Dedifferentiated amniotic fluid mesenchymal stem cell (primary cell): ENCODE measurements at regions not wholly inside any gene's neighbourhood (a gene's known extent, or its start where the extent isn't known, plus 50 kb on each side); places are given as distances from the start of the nearest gene placed in this dataset.
"Not testable (repeated sequence)": the region's sequence is repeated elsewhere in the genome, so short reads cannot be mapped to it uniquely, and the experiment has no call there.

ENCODE experiments used
- DNase-seq: peaks from one replicate; pipeline ENCODE4 v3.0.0-alpha.2; 2016; ENCODE audit errors: extremely low spot score

DNA sequence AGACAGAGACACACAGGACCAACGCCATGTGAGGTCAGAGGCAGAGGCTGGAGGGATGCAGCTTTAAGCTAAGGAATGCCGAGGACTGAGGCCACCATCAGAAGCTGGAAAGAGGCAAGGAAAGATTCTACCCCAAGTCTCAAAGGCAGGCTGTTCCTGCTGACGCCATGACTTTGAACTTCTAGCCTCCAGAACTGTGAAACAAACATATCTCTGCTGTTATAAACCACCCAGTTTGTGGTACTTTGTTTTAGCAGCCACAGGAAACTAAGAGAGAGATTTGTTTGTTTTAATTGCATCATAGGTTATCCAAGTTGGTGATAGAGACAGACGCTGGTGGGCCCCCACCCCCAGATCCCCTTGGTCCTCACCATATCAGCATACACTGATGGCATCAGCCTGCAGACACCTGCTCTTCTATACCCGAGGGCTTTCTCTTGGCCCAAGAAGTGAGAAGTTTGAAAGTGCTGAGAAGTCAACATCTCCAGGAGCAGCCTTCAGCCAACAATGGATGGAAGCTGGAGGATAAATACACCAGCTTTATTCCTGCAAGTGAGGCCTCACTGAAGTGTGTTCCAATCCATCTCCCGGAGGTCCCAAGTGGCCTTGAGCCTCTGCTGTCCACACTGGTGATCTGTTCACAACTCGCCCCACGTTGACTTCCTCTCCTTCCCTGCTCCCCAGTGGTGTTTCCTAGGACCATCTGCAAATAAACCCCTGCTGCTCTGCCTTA is 154.7 kb downstream of the BTBD3 start:
- no peak for DNase-seq

DNA sequence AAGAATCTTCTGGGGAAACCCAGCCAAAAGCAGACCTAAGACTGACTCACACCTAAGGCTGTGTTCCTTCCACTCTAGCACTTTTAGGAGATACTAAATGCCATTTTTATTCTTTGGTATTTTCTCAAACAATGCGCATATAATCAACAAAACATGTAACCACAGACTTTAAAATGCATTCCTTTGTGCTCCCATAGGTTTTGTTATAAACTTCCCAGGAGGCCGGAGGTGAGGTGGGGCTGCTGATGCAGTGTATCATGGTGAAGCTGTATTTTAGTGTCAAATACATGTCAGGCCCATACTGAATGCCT is 155.2 kb downstream of the BTBD3 start:
- no peak for DNase-seq

DNA sequence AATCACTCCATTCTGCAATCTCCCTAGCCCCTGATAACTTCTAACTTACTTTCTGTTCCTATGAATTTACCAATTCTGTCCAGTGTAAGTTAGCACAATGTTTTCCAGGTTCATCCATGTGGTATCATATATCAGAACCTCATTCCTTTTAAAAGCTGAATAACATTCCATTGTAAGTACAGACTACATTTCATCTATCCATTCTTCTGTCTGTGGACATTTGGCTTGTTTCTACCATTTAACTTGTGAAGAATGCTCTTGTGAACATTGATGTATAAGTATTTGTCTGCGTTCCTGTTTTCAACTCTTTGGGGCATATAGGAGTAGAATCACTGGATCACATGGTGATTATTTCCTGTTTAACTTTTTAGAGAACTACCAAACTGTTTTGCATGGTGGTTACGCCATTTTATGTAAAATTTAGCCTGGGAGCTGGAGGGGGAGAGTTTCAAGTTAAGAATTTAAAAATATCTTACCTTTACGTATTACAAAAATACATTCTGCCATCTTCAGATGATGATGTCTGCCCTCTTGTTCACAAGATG is 156.5 kb downstream of the BTBD3 start:
- DNase-seq: no peak

- DNase-seq: no peak
These were observed 158.5 kb downstream of the BTBD3 start for GRCh38 chr20:12076200-12076599.

- no peak for DNase-seq
These were observed 160.2 kb downstream of the BTBD3 start for GRCh38 chr20:12077875-12078274.

DNA sequence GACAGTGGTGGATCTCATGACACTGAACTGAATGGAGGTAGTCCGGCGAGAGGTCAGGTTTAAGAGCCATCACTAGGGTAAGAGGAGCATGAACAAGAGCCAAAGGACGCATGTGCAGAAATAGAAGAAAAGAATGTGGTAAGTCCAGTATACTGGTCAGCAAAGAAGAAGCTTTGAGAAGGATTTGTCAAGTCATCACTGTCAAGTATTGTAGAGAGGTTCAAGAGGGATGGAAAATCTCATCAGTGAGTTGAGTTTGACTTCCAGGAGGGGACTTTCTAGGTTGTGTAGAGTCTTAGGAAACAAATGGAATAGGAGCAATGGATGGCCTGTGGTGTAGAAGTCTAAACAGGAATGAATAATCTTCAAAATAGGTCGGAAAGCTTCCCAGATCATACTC is 161.8 kb downstream of the BTBD3 start:
- no peak for DNase-seq

DNA sequence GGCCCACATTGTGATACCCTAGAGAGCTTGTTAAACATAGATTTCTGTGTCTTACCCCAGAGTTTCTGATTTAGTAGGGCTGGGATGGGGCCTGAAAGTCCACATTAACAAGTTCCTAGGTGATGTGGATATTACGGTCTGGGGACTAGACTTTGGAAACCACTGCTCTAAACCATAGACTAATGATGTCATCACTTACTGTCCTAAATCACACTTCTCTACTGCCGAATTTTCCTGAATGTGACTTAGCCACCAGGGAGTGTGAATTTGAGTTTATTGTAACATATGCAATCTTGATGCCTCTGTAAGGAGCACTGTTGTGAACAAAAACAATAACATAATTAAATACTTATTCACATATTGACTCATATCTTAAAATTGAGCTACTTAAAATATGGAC is 165.6 kb downstream of the BTBD3 start:
- DNase-seq: no peak

GRCh38 chr20:12084482-12084881 is 166.8 kb downstream of the BTBD3 start:
- no peak for DNase-seq

DNA sequence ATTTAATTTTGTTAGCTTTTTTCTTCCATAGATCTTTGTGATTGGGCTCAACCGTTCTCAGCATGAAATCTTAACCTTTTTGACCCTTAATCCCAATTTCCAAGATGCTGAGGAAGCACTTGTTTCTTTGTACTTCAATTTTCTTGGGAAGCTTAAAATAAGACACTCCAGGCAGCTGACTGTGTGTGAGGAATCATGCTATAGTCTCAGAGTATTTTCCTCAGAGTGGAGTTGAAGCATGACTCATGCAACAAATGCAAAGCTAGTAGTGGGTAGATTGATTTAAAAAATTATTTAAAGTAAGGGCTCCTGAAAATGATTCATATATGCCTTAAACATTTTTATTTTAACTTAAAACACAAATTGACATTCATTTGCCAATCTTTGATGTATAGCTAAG is 168.7 kb downstream of the BTBD3 start:
- no peak for DNase-seq

GRCh38 chr20:12090920-12091319 is 173.2 kb downstream of the BTBD3 start:
- no peak for DNase-seq

GRCh38 chr20:12093057-12093796 is 175.5 kb downstream of the BTBD3 start:
- DNase-seq: no peak

DNA sequence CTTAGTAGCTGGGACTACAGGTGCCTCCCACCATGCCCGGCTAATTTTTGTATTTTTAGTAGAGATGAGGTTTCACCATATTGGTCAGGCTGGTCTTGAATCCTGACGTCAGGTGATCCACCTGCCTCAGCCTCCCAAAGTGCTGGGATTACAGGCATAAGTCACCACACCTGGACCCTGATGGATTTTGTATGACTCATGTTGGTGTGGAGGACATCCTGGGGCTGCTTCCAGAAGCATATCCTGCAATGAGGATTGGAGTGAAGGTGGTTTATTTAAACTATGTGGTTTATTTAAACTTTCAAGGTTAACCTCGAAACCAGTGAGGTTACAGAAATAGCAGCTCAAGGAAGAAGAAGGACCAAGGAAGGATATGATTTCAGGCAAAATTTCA is 176.1 kb downstream of the BTBD3 start:
- not testable (repeated sequence) for DNase-seq

DNA sequence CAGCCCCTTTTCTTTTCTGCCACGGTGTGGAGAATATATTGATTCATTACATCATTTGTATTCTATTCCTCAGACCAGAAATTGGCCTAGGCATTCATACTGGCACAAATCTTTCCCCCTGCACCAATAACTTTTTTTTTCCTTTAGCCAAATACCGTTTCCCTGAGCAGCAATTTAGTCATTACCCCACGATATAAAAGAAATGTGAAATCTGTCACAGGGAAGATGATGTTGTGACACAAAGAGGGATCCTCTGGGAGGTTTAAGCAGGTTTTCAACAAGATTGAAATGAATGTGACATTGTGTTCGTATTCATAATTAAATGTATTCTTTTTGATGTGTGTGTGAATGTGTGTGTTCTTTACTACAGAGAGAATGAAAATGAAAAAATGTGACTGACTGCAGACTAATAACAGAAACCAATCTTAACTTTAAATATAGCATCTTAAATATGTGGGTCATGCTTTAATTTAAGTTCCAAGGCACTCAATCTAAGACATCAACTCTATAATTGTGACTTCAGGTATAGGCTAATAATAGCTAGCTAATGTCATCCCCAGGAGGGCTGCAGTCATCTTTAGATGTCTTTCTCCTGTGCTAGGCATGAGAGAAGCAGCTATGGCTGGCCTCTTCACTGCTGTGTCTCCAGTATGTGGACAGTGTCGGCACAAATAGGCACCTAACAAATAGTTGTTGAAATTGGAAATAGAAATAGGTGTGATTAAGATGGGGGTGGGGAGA is 177.7 kb downstream of the BTBD3 start:
- no peak for DNase-seq

- no peak for DNase-seq
These were observed 180.7 kb downstream of the BTBD3 start for GRCh38 chr20:12098421-12098820.

GRCh38 chr20:12108846-12109245 is 191.2 kb downstream of the BTBD3 start:
- no peak for DNase-seq

- DNase-seq: no peak
These were observed 192.6 kb downstream of the BTBD3 start for GRCh38 chr20:12110274-12110673.

DNA sequence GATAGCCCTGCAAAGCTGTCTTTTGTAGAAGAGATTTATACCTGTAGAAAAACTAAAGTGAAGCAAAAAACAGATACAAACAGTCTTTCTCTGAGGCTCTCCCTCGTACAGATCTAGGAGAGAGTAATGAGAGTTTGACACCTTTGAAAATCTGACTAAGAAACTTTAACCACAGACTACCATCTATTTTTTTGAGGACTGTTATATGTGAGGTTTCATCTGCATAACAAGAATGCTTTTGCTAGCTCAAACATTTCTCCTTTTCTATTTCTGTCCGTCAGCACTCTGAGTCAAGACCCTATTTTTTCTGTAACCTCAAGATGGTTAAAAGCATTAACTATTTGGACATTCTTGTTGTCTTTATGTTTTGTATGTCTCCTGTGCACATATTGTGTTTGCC is 193.0 kb downstream of the BTBD3 start:
- DNase-seq: no peak

DNA sequence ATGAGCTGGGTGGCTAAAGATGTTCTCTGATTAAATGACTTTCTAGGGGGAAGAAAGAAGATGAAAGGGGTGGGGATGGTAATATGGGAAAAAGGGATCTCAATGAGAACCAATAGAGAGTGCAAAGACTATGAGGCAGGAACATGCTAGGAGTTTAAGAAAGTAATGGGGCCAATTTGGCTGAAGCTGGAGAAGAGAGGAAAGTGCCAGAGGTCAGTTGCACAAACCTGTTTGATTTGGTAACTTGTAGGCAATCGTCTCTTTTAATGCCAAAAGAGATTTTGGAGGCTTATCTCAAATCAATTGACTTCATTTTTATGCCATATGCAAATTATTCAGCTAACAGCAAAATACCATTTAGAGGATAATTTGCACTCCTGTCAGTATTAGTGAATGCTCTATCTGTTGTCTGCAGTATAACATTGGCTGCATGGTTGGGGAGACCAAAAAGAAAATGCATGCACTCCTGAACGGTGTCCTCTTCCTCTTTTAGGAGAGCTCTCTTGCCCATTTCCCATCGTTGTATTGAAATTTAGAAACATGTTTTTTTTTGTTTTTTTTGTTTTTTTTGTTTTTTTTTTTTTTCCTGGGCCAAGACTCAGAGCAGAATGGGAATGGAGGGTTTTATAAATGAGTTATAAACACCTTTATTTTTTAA is 193.9 kb downstream of the BTBD3 start:
- DNase-seq: no peak

DNA sequence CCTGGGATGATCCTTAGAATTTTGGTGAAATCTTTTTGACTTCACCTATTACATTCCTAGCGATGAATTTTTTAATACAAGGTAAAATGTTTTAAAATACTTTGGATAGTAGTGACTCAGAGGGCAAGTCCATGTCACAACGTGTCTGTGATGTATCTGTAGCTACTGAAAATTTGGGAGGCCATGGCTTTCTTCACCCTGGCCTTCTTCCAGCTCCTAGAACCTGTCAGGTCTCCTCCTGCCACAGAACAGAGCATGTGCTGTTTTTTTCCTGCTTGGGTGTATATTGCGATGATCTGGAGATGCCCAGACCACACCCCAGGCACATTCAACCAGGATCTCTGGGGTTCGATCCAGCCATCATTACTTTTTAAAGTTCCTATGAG is 194.4 kb downstream of the BTBD3 start:
- DNase-seq: no peak

DNA sequence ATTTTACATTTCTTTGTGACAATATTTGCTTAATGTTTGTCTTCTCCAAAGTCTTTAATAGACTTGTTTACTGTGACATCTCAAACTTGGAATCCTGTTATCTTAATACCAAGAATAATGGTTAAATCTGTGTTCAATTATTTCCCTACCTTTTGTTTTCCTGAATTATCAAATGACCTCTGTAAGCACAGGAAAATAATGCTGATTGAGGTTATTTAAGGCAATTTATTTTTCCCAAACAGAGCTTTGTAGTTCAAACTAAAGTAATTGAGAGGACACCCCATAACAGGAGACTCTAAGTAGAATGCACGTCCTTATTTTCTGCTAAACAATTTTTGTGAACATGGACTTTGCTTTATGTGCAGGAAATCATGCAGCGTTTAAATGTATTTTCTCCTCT is 195.0 kb downstream of the BTBD3 start:
- no peak for DNase-seq

GRCh38 chr20:12113075-12113467 is 195.4 kb downstream of the BTBD3 start:
- no peak for DNase-seq
